Colonic mucosa (tissue), 4 donors: ENCODE measurements at regions not wholly inside any gene's neighbourhood (a gene's known extent, or its start where the extent isn't known, plus 50 kb on each side); places are given as distances from the start of the nearest gene placed in this dataset.

Experiments
- DNase-seq: peaks from one replicate; pipeline ENCODE4 v3.0.0-alpha.2; 2020
- H3K27ac ChIP-seq: fragments of 200-600 bp; one replicate; pipeline ENCODE4 v1.8.0; 2021
- H3K27me3 ChIP-seq: fragments of 200-600 bp; one replicate; pipeline ENCODE4 v1.8.0; 2021
- H3K36me3 ChIP-seq: fragments of 200-600 bp; one replicate; pipeline ENCODE4 v1.8.0; 2021
- H3K4me1 ChIP-seq: fragments of 200-600 bp; one replicate; pipeline ENCODE4 v1.8.0; 2021; ENCODE audit warnings: mild to moderate bottlenecking
- H3K4me3 ChIP-seq: fragments of 200-600 bp; one replicate; pipeline ENCODE4 v1.8.0; 2021
- H3K9ac ChIP-seq, 2 donors: one replicate each; pipeline ENCODE4 v1.7.0; 2013; ENCODE audit warnings: control low read depth in 2 of 2, low read depth in 2 of 2, low read length in 2 of 2
- H3K9me3 ChIP-seq: fragments of 200-600 bp; one replicate; pipeline ENCODE4 v1.8.0; 2021
- intact Hi-C: fragments of 100-400 bp; cut with DNase I; formaldehyde crosslinking; loops from one replicate; pipeline ENCODE4 v1.14.1; 2022
- TF ChIP-seq, protein P1 (sequence below): fragments of 200-600 bp; IDR thresholded peaks from one replicate; pipeline ENCODE4 v1.8.0; 2022; ENCODE audit warnings: antibody characterized with exemption, mild to moderate bottlenecking
- donor health status: healthy.
- donor health status: DM: no; HTN: no; CAD: no.
- donor health status: DM: no; HTN: no; CAD: no.

DNA sequence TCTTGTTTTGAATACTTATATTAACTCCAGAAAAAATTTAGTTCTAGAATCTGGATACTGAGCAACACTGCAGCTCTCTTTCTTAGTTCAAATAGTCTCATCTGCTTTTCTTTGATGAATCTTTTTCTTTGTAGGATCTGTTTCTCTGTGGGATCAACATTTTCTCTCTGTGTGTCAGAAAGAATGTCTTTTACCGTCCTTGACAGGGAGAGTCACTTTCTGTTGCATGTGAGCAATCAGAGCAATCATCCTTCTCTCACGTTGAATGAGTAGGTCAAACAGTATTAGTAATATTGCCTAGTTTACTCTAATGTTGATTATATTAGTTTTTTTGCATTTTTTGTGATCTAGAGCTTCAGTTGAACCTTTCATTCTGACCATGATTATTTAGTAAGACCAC, 130.9 kb downstream of the TRMT11 start:
- TF ChIP-seq, protein P1, sequence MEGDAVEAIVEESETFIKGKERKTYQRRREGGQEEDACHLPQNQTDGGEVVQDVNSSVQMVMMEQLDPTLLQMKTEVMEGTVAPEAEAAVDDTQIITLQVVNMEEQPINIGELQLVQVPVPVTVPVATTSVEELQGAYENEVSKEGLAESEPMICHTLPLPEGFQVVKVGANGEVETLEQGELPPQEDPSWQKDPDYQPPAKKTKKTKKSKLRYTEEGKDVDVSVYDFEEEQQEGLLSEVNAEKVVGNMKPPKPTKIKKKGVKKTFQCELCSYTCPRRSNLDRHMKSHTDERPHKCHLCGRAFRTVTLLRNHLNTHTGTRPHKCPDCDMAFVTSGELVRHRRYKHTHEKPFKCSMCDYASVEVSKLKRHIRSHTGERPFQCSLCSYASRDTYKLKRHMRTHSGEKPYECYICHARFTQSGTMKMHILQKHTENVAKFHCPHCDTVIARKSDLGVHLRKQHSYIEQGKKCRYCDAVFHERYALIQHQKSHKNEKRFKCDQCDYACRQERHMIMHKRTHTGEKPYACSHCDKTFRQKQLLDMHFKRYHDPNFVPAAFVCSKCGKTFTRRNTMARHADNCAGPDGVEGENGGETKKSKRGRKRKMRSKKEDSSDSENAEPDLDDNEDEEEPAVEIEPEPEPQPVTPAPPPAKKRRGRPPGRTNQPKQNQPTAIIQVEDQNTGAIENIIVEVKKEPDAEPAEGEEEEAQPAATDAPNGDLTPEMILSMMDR: no peak
- intact Hi-C loops: no loop called here
- H3K4me3 ChIP-seq: no peak overlapping the region

DNA sequence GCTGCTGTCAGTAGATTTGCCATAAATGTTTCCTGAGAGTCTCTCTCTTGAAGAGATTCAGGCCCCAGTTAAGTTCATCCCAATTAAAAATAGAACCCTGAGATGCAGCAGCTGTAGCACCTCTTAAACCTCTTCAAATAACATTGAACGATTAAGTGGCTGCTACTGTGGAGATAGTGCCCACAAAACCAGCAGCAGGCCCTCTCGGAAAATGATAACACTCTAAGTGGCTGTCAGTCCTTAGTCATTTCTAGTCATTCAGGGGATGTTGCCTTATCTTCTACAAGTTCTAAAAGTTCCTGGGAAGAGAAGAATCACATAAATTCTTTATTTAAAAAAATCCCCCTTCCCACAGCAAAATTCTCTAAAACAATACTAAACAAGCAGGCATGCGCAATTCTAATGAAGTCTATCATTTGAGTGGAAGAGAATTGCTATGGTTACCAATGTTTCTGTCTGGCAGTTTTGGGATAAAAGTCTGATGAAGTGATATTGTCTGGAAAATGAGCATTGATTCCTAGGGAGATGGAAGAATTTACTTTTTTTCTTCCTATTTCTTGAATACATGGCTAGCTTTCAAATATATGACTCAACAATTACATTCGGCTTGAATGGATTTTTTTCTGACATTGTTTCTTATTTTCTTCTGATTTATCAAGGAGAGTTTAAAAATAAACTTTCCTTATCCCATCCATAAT, 131.9 kb downstream of the TRMT11 start:
- Histone ChIP-seq H3K4me1 (no peaks in the 10 kb centered on the region), H3K36me3 (no peaks in the 10 kb centered on the region), H3K27me3 (no peaks in the 10 kb centered on the region), H3K27ac (no peak overlapping the region), H3K4me3 (no peak overlapping the region), H3K9me3 (no peaks in the 10 kb centered on the region), H3K9ac (no peak overlapping the region)
- no peak for DNase-seq
- TF ChIP-seq, protein P1: no peak
- intact Hi-C loops: no loop called here

More for the DNA sequence above, 130.9 kb downstream of the TRMT11 start:
- H3K4me1 ChIP-seq: no peaks in the 10 kb centered on the region
- no peaks in the 10 kb centered on the region for H3K9me3 ChIP-seq
- H3K27ac ChIP-seq: no peak overlapping the region
- H3K27me3 ChIP-seq: no peaks in the 10 kb centered on the region
- no peaks in the 10 kb centered on the region for H3K36me3 ChIP-seq
- H3K9ac ChIP-seq: no peak overlapping the region
- no peak for DNase-seq

DNA sequence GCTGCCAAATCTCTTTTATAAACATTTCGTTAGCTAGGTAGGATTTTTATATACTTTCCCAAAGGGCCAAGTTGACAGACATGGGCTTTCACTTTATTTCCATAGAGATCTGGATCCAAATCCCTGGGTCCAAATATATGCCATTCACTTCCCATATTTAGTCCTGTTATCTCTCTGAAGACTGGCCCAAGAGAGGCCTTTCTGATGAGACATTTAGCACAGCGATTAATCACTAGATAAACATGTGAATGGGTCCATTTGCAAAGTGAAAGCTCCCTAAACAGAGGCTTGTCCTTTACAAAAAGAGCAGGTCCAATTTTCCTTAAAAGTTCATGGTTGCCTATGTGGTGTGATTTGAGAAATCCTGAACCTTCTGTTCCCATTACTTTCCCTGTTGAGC, 132.6 kb downstream of the TRMT11 start:
- Histone ChIP-seq H3K27ac (no peak overlapping the region), H3K4me1 (no peaks in the 10 kb centered on the region), H3K36me3 (no peaks in the 10 kb centered on the region), H3K27me3 (no peaks in the 10 kb centered on the region), H3K9ac (no peak overlapping the region), H3K9me3 (no peaks in the 10 kb centered on the region), H3K4me3 (no peak overlapping the region)
- intact Hi-C loops: no loop called here
- DNase-seq: no peak
- TF ChIP-seq, protein P1: no peak

DNA sequence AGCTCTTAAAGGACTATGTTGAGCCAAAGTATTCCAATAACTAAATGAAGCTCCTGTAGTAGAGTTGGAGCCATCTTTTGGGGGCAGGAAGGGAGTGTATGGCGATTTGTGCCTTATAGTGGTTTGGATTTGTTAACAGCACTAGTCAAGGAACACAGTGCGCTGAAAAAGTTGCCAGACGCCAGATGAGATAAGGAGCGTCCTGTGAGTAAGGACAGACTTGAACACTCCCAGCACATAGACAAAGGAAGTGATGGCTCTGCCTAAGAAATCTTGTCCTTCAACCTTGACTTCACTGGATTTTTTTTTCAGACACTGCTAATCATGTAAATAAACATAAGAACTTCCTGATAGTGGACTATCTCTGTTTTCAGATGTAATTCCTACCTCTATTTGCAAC, 136.9 kb downstream of the TRMT11 start:
- Histone ChIP-seq H3K36me3 (no peaks in the 10 kb centered on the region), H3K27me3 (no peaks in the 10 kb centered on the region), H3K27ac (no peak overlapping the region), H3K9me3 (no peaks in the 10 kb centered on the region), H3K9ac (no peak overlapping the region), H3K4me1 (no peaks in the 10 kb centered on the region), H3K4me3 (no peak overlapping the region)
- TF ChIP-seq, protein P1: no peak
- DNase-seq: no peak
- intact Hi-C loops: no loop called here

DNA sequence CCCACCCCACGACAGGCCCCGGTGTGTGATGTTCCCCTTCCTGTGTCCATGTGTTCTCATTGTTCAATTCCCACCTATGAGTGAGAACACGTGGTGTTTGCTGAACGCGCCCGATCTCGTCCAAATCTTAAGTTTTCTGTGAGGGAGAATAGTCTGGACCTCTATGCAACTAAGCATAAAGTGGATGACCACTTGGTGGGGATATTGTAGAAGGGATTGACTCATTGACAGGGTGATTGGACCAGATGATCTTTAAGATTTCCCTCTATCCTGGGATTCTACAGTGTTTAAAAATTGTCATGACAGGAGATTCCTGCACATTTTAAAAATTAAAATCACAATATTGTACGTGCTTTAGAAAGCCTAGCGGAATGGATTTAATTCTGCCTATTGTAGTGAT, 141.3 kb downstream of the TRMT11 start:
- H3K36me3 ChIP-seq: no peaks in the 10 kb centered on the region
- H3K9me3 ChIP-seq: no peaks in the 10 kb centered on the region
- H3K4me1 ChIP-seq: no peaks in the 10 kb centered on the region
- DNase-seq: no peak
- H3K9ac ChIP-seq: no peak overlapping the region
- intact Hi-C loops: no loop called here
- H3K4me3 ChIP-seq: no peak overlapping the region
- no peaks in the 10 kb centered on the region for H3K27me3 ChIP-seq
- no peak overlapping the region for H3K27ac ChIP-seq
- TF ChIP-seq, protein P1: no peak
